GM18870 (cell line): ENCODE measurements at regions not wholly inside any gene's neighbourhood (a gene's known extent, or its start where the extent isn't known, plus 50 kb on each side); places are given as distances from the start of the nearest gene placed in this dataset.
"Not testable (repeated sequence)": the region's sequence is repeated elsewhere in the genome, so short reads cannot be mapped to it uniquely, and the experiment has no call there.

Experiments used
- ATAC-seq: cut with Tn5 transposase; IDR thresholded peaks from one replicate; pipeline ENCODE4 v1.9.1; 2021; ENCODE audit warnings: moderate library complexity; ENCODE audit not compliant: unreplicated experiment

DNA sequence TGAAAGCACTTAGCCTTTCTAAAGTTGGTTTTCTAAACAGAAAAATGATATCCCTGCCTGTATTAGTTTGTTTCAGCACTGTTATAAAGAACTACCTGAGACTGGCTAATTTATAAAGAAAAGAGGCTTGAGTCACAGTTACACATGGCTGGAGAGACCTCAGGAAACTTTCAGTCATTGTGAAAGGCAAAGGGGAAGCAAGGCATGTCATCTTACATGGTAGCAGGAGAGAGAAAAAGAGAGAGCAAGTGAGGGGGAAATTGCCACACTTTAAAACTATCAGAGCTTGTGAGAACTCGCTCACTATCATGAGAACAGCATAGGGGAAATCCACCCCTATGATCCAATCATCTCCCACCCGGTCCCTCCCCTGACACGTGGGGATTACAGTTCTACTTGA is 64.9 kb downstream of the FAM170A start:
- ATAC-seq, result peak; percentile 99

DNA sequence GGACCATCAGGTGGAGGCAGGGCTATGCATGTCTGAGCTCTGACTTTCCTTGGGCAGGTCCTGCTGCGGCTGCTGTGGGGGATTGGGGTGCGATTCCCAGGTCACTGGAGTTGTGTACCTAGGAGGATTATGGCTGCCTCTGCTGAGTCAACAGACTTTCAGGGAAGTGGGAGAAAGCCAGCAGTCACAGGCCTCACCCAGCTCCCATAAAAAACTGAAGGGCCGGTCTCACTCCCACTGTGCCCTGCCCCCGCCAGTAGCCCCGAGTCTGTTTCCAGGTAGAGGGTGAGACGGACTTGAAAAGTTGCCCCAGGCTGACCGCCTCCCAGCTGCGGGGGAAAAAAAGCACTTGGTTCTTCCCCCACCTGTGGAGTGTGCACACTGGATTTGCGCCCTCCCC is 76.7 kb downstream of the FAM170A start:
- no peak for ATAC-seq

- no peak for ATAC-seq
These were observed 78.9 kb downstream of the FAM170A start for GRCh38 chr5:119708076-119708790.

- ATAC-seq, result no peak
These were observed 92.4 kb downstream of the FAM170A start for GRCh38 chr5:119721775-119722174.

- not testable (repeated sequence) for ATAC-seq
These were observed 95.9 kb downstream of the FAM170A start for GRCh38 chr5:119725291-119725690.

- no peak for ATAC-seq
These were observed 97.2 kb downstream of the FAM170A start for GRCh38 chr5:119726544-119726943.

DNA sequence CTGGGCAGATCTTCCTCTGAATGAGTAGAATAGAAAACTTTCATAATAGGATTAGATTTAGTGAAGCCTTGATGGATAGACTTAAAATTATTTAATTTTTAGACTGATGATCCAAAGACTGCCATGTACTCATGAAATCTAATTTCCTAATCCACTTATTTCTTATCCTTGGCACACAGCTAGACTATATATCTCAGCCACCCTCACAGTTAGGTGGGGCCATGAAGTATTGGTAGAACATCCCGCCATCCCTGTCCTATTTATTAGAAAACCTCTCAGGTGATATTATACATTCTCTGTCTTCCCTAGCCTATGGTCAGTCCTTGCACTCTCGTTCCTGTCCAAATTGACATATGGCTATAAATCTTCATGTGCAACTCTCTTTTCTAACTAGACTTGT is 110.9 kb downstream of the FAM170A start:
- no peak for ATAC-seq

- no peak for ATAC-seq
These were observed 112.3 kb downstream of the FAM170A start for GRCh38 chr5:119741691-119742090.

DNA sequence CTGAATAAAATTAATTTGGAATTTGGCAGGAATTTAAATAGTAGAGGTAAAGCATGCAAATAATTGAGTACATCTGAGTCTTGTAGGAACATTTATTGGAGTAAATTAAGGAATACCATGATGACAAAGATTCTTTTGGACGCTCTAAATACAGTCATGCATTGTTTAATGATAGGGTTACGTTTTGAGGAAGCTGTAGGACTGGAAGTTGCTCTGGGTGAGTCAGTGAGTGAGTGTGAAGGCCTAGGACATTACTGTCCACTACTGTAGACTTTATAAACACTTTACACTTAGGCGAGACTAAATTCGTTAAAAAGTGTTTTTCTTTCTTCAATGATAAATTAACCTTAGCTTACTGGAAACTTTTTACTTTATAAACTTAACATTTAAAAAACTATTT is 113.0 kb downstream of the FAM170A start:
- ATAC-seq, result no peak

DNA sequence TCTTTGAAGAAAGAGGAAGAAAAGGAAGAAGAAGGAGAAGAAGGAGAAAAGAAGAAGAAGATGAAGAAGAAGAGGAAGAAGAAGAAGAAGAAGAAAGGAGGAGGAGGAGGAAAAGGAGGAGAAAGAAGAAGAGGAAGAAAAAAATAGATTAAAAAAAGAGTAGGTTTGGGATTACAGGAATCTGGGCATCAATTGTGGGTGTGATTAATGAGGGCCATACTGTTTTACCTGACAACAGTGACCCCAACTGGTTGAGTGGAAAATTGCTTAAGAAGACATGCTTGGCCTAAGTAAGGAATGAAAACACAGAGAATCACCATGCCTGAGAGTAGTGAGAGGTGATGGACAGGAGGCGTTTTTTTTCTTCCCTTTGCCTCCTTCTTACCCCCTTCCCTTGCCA is 114.6 kb downstream of the FAM170A start:
- ATAC-seq, result peak; percentile 94

GRCh38 chr5:119745976-119746375 is 116.6 kb downstream of the FAM170A start:
- no peak for ATAC-seq

GRCh38 chr5:119746984-119747383 is 117.6 kb downstream of the FAM170A start:
- no peak for ATAC-seq

DNA sequence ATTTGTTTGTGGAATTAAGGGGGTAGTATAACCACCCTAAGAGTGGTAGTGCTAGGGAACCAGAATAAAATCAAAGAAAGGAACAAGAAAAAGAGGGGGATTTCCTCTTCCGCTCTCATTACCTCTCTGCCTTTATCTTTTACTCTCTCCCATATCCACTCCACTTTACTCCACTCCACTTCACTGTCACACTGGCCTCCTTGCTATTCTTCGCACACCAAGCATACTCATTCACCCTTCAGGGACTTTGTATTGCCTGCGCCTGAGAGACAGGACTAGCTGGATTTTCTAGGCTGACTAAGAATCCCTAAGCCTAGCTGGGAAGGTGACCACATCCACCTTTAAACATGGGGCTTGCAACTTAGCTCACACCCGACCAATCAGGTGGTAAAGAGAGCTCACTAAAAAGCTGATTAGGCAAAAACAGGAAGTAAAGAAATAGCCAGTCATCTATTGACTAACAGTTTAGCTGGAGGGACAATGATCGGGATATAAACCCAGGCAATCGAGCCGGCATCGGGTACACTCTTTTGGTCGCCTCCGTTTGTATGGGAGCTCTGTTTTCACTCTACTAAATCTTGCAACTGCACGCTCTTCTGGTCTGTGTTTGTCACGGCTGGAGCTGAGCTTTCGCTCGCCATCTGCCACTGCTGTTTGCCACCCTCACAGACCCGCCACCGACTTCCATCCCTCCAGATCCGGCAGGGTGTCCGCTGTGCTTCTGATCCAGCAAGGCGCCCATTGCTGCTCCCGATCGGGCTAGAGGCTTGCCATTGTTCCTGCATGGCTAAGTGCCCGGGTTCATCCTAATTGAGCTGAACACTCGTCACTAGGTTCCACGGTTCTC is 121.8 kb downstream of the FAM170A start:
- ATAC-seq, result no peak

GRCh38 chr5:119751734-119752094 is 122.4 kb downstream of the FAM170A start:
- no peak for ATAC-seq

GRCh38 chr5:119752921-119753886 is 123.8 kb downstream of the FAM170A start:
- ATAC-seq, result no peak

DNA sequence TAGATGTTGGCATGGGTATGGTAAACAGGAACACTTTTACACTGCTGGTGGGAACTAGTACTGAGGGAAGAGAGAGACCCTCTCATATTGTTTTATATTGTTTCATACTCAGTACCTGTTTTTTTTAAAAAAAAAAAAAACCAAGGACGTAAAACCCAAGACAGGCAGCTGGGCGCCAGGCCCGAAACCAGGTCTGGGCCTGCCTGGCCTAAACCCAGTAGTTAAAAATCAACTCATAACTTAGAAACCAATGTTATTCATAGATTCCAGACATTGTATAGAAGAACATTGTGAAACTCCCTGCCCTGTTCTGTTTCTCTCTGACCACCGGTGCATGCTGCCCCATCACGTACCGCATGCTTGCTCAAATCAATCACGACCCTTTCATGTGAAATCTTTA is 125.5 kb downstream of the FAM170A start:
- ATAC-seq, result not testable (repeated sequence)

- ATAC-seq, result no peak
These were observed 127.9 kb downstream of the FAM170A start for GRCh38 chr5:119757276-119757675.

- ATAC-seq, result not testable (repeated sequence)
These were observed 140.6 kb downstream of the FAM170A start for GRCh38 chr5:119769695-119770693.

DNA sequence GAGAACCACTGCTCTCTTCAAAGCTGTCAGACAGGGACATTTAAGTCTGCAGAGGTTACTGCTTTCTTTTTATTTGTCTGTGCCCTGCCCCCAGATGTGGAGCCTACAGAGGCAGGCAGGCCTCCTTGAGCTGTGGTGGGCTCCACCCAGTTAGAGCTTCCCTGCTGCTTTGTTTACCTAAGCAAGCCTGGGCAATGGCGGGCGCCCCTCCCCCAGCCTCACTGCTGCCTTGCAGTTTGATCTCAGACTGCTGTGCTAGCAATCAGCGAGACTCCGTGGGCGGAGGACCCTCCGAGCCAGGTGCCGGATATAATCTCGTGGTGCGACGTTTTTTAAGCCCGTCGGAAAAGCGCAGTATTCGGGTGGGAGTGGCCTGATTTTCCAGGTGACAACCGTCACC is 150.8 kb downstream of the FAM170A start:
- ATAC-seq, result not testable (repeated sequence)

- ATAC-seq, result no peak
These were observed 155.7 kb downstream of the FAM170A start for GRCh38 chr5:119785057-119785456.
